ENCODE measurements at regions not wholly inside any gene's neighbourhood (a gene's known extent, or its start where the extent isn't known, plus 50 kb on each side); places are given as distances from the start of the nearest gene placed in this dataset.
"Not testable (repeated sequence)": the region's sequence is repeated elsewhere in the genome, so short reads cannot be mapped to it uniquely, and the experiment has no call there.

GRCh38 chr21:21898801-21899200, 900.6 kb downstream of the NCAM2 start:
- POLR2A ChIA-PET (ENCODE audit: low non-redundant PET) = no interaction called here
- CTCF ChIA-PET = interaction anchor here (1.0 kb wide), 1 partner anchor 23 kb away, joined by 6 read pairs; no protein-coding TSS in a partner anchor
- no peak for DNase-seq (ENCODE audit: low spot score)
- no peak for TF ChIP-seq CTCF (conservative IDR thresholded peaks at IDR 0.05; ENCODE audit: low read depth)
- H3K27ac ChIP-seq = no peak overlapping the region

- POLR2A ChIA-PET (ENCODE audit: low non-redundant PET); CTCF ChIA-PET; DNase-seq (ENCODE audit: low spot score); H3K27ac ChIP-seq: not testable (repeated sequence)
Measured at GRCh38 chr21:21902416-21902815, 904.2 kb downstream of the NCAM2 start.

- ChIA-PET POLR2A (ENCODE audit: low non-redundant PET) (no interaction called here), CTCF (no interaction called here)
- TF ChIP-seq CTCF (conservative IDR thresholded peaks at IDR 0.05; ENCODE audit: low read depth) = no peak
- no peak overlapping the region for H3K27ac ChIP-seq
- no peak for DNase-seq (ENCODE audit: low spot score)
Measured at GRCh38 chr21:21907271-21907670, 909.1 kb downstream of the NCAM2 start.

- ChIA-PET POLR2A (ENCODE audit: low non-redundant PET) (no interaction called here), CTCF (no interaction called here)
- no peak for TF ChIP-seq CTCF (conservative IDR thresholded peaks at IDR 0.05; ENCODE audit: low read depth)
- DNase-seq (ENCODE audit: low spot score) = no peak
- H3K27ac ChIP-seq = no peak overlapping the region
Measured at GRCh38 chr21:21915816-21916215, 917.6 kb downstream of the NCAM2 start.

- DNase-seq (ENCODE audit: low spot score) = peak; percentile 7
- ChIA-PET POLR2A (ENCODE audit: low non-redundant PET) (no interaction called here), CTCF (interaction anchor here (0.5 to 1.8 kb wide), 30 partner anchors 10 to 922 kb away, joined by 3 to 11 read pairs (median 3); no protein-coding TSS in a partner anchor)
- H3K27ac ChIP-seq = no peak overlapping the region
- peak; percentile 68 for TF ChIP-seq CTCF (conservative IDR thresholded peaks at IDR 0.05; ENCODE audit: low read depth)
Measured at GRCh38 chr21:21921410-21922232, 923.4 kb downstream of the NCAM2 start.

- DNase-seq (ENCODE audit: low spot score) = no peak
- CTCF ChIA-PET = no interaction called here
- no peak overlapping the region for H3K27ac ChIP-seq
- POLR2A ChIA-PET (ENCODE audit: low non-redundant PET) = no interaction called here
- no peak for TF ChIP-seq CTCF (conservative IDR thresholded peaks at IDR 0.05; ENCODE audit: low read depth)
Measured at GRCh38 chr21:21929226-21929625, 931.0 kb downstream of the NCAM2 start.

GRCh38 chr21:21929789-21930188, 931.6 kb downstream of the NCAM2 start:
- CTCF ChIA-PET = interaction anchor here (0.5 kb wide), 1 partner anchor 180 kb away, joined by 3 read pairs; no protein-coding TSS in a partner anchor
- TF ChIP-seq CTCF (conservative IDR thresholded peaks at IDR 0.05; ENCODE audit: low read depth) = no peak

More at GRCh38 chr21:21929789-21930188, 931.6 kb downstream of the NCAM2 start:
- no peak for DNase-seq (ENCODE audit: low spot score)
- H3K27ac ChIP-seq = no peak overlapping the region
- POLR2A ChIA-PET (ENCODE audit: low non-redundant PET) = no interaction called here
